ENCODE measurements at regions not wholly inside any gene's neighbourhood (a gene's known extent, or its start where the extent isn't known, plus 50 kb on each side); places are given as distances from the start of the nearest gene placed in this dataset.

DNA sequence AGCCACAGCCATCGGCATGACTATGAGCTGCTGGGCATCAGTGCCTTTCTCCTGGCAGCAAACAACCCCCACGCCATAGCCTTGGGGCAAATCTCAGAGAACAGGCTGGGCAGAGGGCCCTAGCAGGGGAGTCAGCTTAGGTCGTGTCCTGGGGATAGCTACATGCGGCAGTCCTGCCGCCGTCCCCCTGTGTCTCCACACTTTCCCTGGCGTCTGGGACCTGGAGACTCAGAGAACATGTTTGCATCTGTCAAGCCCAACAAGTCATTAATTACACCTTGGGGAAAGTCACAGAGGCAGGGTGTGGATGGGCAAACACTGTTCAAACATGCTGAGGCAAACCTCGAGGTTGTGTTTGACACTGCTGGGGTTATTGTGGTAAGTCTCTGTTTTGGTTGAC, 123.6 kb downstream of the C5orf15 start:
- no peaks in the 10 kb centered on the region for H3K9me3 ChIP-seq
- no peaks in the 10 kb centered on the region for H3K4me1 ChIP-seq
- no peaks in the 10 kb centered on the region for H3K27me3 ChIP-seq
- 69 to 72% methylated on average over 7 to 8 of the region's 8 CpGs for WGBS, 2 donors
- DNase-seq (ENCODE audit: low spot score in 2 of 2) = no peak
- TF ChIP-seq POLR2A (IDR thresholded peaks at IDR 0.05) (no peak), CTCF (IDR thresholded peaks at IDR 0.05) (no peak), EP300 (IDR thresholded peaks at IDR 0.05) (no peak)
- no peak overlapping the region for H3K4me3 ChIP-seq
- H3K36me3 ChIP-seq = no peaks in the 10 kb centered on the region
- H3K27ac ChIP-seq = no peak overlapping the region

GRCh38 chr5:133843911-133844310, 124.5 kb downstream of the C5orf15 start:
- TF ChIP-seq EP300 (IDR thresholded peaks at IDR 0.05) (no peak), POLR2A (IDR thresholded peaks at IDR 0.05) (no peak), CTCF (IDR thresholded peaks at IDR 0.05) (no peak)
- H3K36me3 ChIP-seq = no peaks in the 10 kb centered on the region
- no peaks in the 10 kb centered on the region for H3K27me3 ChIP-seq
- no peak overlapping the region for H3K27ac ChIP-seq
- no peaks in the 10 kb centered on the region for H3K9me3 ChIP-seq
- no peaks in the 10 kb centered on the region for H3K4me1 ChIP-seq
- WGBS, 2 donors = 50 to 68% methylated on average over 4 of the region's 4 CpGs
- no peak overlapping the region for H3K4me3 ChIP-seq
- no peak for DNase-seq (ENCODE audit: low spot score in 2 of 2)

- H3K4me3 ChIP-seq = no peak overlapping the region
- TF ChIP-seq CTCF (IDR thresholded peaks at IDR 0.05) (no peak), EP300 (IDR thresholded peaks at IDR 0.05) (no peak), POLR2A (IDR thresholded peaks at IDR 0.05) (no peak)
- WGBS, 2 donors = 65 to 78% methylated on average over 11 of the region's 11 CpGs
- H3K4me1 ChIP-seq = no peaks in the 10 kb centered on the region
- no peak for DNase-seq (ENCODE audit: low spot score in 2 of 2)
- H3K27me3 ChIP-seq = no peaks in the 10 kb centered on the region
- H3K36me3 ChIP-seq = no peaks in the 10 kb centered on the region
- no peaks in the 10 kb centered on the region for H3K9me3 ChIP-seq
- no peak overlapping the region for H3K27ac ChIP-seq
Observed at GRCh38 chr5:133842846-133843611, 125.4 kb downstream of the C5orf15 start.

GRCh38 chr5:133841831-133842750, 126.3 kb downstream of the C5orf15 start:
- H3K4me1 ChIP-seq = no peaks in the 10 kb centered on the region
- no peaks in the 10 kb centered on the region for H3K9me3 ChIP-seq
- 83 to 87% methylated on average over 11 of the region's 11 CpGs for WGBS, 2 donors
- no peaks in the 10 kb centered on the region for H3K27me3 ChIP-seq
- no peak overlapping the region for H3K4me3 ChIP-seq
- DNase-seq (ENCODE audit: low spot score in 2 of 2) = no peak
- no peak overlapping the region for H3K27ac ChIP-seq
- TF ChIP-seq CTCF (IDR thresholded peaks at IDR 0.05) = no peak
- no peak for TF ChIP-seq POLR2A (IDR thresholded peaks at IDR 0.05)
- TF ChIP-seq EP300 (IDR thresholded peaks at IDR 0.05) = no peak
- H3K36me3 ChIP-seq = no peaks in the 10 kb centered on the region

GRCh38 chr5:133840168-133840567, 128.3 kb downstream of the C5orf15 start:
- TF ChIP-seq CTCF (IDR thresholded peaks at IDR 0.05) (no peak), POLR2A (IDR thresholded peaks at IDR 0.05) (no peak), EP300 (IDR thresholded peaks at IDR 0.05) (no peak)
- H3K4me3 ChIP-seq = no peak overlapping the region
- no peak for DNase-seq (ENCODE audit: low spot score in 2 of 2)
- H3K27me3 ChIP-seq = no peaks in the 10 kb centered on the region
- H3K9me3 ChIP-seq = peaks cover 0 to 4% (median 0%) of the 10 kb centered on the region in 4 donors
- H3K36me3 ChIP-seq = no peaks in the 10 kb centered on the region
- H3K27ac ChIP-seq = no peak overlapping the region
- no peaks in the 10 kb centered on the region for H3K4me1 ChIP-seq
- WGBS, 2 donors = 21 to 26% methylated on average over 2 of the region's 2 CpGs

Data from tibial nerve (tissue), 4 donors.